Prostate gland (tissue), 2 donors: ENCODE measurements at regions not wholly inside any gene's neighbourhood (a gene's known extent, or its start where the extent isn't known, plus 50 kb on each side); places are given as distances from the start of the nearest gene placed in this dataset.

Experiments used
- DNase-seq: peaks from one replicate; pipeline ENCODE4 v3.0.0-alpha.2; 2019; ENCODE audit warnings: low spot score
- H3K27ac ChIP-seq, 2 donors: fragments of 200-600 bp; sonication (generic); 2 replicates each; pipeline ENCODE4 v1.5.1; 2017 to 2019
- H3K27me3 ChIP-seq: fragments of 200-600 bp; sonication (generic); replicated peaks from 2 replicates; pipeline ENCODE4 v1.5.1; 2019; ENCODE audit not compliant: insufficient read depth
- H3K36me3 ChIP-seq, 2 donors: fragments of 200-600 bp; sonication (generic); 1 replicate in 1 of 2; 2 replicates in 1 of 2; pipeline versions ENCODE4 v1.5.1 to v1.8.1; 2017 to 2019
- H3K4me1 ChIP-seq: fragments of 200-600 bp; sonication (generic); replicated peaks from 2 replicates; pipeline ENCODE4 v1.5.1; 2019
- H3K4me3 ChIP-seq, 2 donors: fragments of 200-600 bp; sonication (generic); 2 replicates each; pipeline ENCODE4 v1.5.1; 2017 to 2019
- H3K9me3 ChIP-seq: fragments of 200-600 bp; sonication (generic); 2 replicates; pipeline ENCODE4 v1.5.1; 2017
- POLR2A ChIP-seq: fragments of 450-650 bp; IDR thresholded peaks from one replicate; pipeline ENCODE4 v1.6.1; 2016; ENCODE audit warnings: antibody characterized with exemption, mild to moderate bottlenecking
- POLR2AphosphoS5 ChIP-seq: sonication (generic); formaldehyde crosslinking; IDR thresholded peaks from one replicate; pipeline ENCODE4 v1.6.1; 2017; ENCODE audit warnings: antibody characterized with exemption
- WGBS: methylation state at CpG from one replicate; pipeline ENCODE4 v1.1.5; 2018; 5-methylcytosine and 5-hydroxymethylcytosine counted together
- intact Hi-C: fragments of 100-400 bp; cut with DNase I; formaldehyde crosslinking; loops from one replicate; pipeline ENCODE4 v1.14.2; 2022
- TF ChIP-seq, protein P1 (sequence below), 4 experiments: fragments of 200-600 bp in 2 of 4; fragments of 450-650 bp in 2 of 4; sonication (generic) in 2 of 4; IDR thresholded peaks; 1 replicate in 3 of 4; 2 replicates in 1 of 4; pipeline ENCODE4 v1.5.1; 2016 to 2019; ENCODE audit warnings: antibody characterized with exemption in 4 of 4, mild to moderate bottlenecking in 2 of 4, moderate library complexity in 2 of 4

DNA sequence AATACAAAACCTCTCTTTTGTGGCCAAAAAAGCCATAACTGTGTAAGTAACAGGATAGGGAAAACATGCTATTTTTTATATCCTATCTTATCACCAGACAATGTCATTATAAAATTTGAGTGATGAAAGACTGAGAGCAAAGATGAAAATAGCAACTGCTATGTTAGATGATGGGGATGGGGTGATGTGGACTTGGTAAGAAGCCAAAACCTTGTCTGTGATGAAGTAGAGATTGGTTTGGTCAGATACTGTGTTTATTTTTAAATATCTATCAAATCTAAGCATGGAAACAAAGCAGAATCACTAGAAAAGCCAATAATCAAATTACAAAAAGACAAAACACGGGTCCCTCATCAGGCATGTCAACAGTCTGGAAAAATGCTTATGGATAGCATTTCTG is 631.1 kb upstream of the NR5A2 start:
- Histone ChIP-seq H3K4me3 (no peak overlapping the region), H3K4me1 (no peaks in the 10 kb centered on the region), H3K9me3 (no peaks in the 10 kb centered on the region), H3K36me3 (no peaks in the 10 kb centered on the region), H3K27me3 (no peaks in the 10 kb centered on the region), H3K27ac (no peak overlapping the region)
- WGBS, result 41% methylated on average over 1 of the region's 1 CpG
- no peak for DNase-seq
- TF ChIP-seq, protein P1, sequence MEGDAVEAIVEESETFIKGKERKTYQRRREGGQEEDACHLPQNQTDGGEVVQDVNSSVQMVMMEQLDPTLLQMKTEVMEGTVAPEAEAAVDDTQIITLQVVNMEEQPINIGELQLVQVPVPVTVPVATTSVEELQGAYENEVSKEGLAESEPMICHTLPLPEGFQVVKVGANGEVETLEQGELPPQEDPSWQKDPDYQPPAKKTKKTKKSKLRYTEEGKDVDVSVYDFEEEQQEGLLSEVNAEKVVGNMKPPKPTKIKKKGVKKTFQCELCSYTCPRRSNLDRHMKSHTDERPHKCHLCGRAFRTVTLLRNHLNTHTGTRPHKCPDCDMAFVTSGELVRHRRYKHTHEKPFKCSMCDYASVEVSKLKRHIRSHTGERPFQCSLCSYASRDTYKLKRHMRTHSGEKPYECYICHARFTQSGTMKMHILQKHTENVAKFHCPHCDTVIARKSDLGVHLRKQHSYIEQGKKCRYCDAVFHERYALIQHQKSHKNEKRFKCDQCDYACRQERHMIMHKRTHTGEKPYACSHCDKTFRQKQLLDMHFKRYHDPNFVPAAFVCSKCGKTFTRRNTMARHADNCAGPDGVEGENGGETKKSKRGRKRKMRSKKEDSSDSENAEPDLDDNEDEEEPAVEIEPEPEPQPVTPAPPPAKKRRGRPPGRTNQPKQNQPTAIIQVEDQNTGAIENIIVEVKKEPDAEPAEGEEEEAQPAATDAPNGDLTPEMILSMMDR (IDR thresholded peaks at IDR 0.05), result no peak
- no peak for TF ChIP-seq POLR2A
- no peak for TF ChIP-seq POLR2AphosphoS5
- intact Hi-C loops, result no loop called here

DNA sequence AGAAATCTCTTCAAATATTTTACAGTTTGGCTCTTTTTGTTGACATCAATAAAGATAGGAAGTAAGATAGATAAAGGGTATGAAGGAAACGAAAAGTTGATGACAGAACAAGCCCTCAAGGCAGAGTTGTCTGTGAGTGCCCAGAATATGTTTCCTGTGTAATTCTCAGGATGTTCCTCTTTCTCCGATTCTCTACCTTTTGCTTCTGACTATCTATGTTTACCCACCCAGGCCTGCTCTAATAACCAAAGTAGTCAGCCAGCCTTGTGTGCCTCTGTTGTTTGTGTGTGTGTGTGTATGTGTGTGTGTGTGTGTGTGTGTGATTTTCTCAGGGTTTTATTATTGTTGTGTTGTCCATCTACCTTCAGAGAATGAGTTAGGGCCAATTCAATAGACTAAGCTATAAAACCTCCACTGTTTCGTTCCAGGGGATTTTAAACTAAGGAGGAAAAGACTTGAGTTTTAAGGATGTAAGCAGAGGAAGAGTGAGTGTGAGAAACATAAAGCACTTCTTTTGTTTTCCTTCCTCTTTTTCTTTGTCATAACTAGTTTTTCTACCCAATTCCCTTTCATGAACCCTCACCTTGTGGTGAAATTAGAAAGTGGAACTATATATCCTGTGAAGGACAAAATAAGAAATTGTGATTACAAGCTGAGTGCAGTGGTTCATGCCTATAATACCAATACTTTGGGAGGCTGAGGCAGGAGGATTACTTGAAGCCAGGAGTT is 627.4 kb upstream of the NR5A2 start:
- DNase-seq, result no peak
- Histone ChIP-seq H3K36me3 (no peaks in the 10 kb centered on the region), H3K27ac (no peak overlapping the region), H3K4me1 (no peaks in the 10 kb centered on the region), H3K27me3 (no peaks in the 10 kb centered on the region), H3K4me3 (no peak overlapping the region), H3K9me3 (no peaks in the 10 kb centered on the region)
- WGBS, result 32% methylated on average over 3 of the region's 3 CpGs
- intact Hi-C loops, result no loop called here
- no peak for TF ChIP-seq POLR2A
- TF ChIP-seq, protein P1 (IDR thresholded peaks at IDR 0.05), result no peak
- TF ChIP-seq POLR2AphosphoS5, result no peak

DNA sequence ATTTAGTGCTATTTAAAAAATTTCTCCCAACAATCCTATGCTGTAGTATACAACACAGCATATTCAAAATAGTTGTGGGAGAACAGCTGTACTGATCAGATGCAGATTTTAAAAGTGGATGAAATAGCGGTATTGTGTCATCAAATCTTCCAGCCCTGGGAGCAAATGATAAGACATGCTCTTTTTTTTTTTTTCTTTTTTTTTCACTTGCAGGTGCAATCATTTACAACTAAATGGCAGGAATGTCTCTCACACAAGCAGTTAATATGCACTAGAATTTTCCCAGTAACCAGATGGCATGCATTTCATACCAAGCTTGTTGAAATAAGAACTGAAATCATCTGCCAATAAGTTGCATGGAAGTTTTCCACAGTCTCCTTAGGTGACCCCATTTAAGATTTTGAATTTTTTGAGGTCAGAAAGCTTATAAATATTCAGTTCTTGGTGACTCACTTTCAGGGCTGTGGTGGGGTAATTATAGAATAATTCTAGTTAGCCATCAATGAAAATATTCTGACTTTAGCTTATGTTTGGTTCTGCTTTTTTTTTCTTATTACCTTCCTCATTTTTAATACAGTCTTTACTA is 623.9 kb upstream of the NR5A2 start:
- no peak overlapping the region for H3K27ac ChIP-seq
- 82% methylated on average over 1 of the region's 1 CpG for WGBS
- no peaks in the 10 kb centered on the region for H3K4me1 ChIP-seq
- H3K9me3 ChIP-seq, result no peaks in the 10 kb centered on the region
- no peak for DNase-seq
- H3K4me3 ChIP-seq, result no peak overlapping the region
- no peaks in the 10 kb centered on the region for H3K36me3 ChIP-seq
- TF ChIP-seq POLR2AphosphoS5, result no peak
- TF ChIP-seq, protein P1 (IDR thresholded peaks at IDR 0.05), result no peak
- TF ChIP-seq POLR2A, result no peak
- intact Hi-C loops, result no loop called here
- H3K27me3 ChIP-seq, result no peaks in the 10 kb centered on the region

DNA sequence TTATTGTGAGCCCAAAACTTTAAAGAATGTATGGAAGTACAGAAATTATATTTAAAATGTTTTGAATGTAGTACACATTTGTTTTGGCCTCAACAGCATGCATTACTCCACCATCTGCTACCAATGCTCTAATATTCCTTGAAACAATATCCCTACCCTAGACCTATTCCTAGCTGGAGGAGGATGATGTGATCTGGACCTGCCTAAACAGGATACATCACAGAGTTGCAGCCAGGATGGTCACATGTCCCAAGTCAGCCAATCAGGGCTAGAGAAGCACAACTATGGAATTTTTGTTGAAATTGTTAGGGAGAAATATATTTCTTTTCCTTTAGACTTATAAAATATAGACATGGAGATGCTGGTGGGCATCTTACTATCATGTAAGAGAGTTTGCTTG is 623.3 kb upstream of the NR5A2 start:
- TF ChIP-seq POLR2AphosphoS5 (no peak), POLR2A (no peak)
- TF ChIP-seq, protein P1 (IDR thresholded peaks at IDR 0.05), result no peak
- Histone ChIP-seq H3K4me3 (no peak overlapping the region), H3K36me3 (no peaks in the 10 kb centered on the region), H3K9me3 (no peaks in the 10 kb centered on the region), H3K27me3 (no peaks in the 10 kb centered on the region), H3K27ac (no peak overlapping the region), H3K4me1 (no peaks in the 10 kb centered on the region)
- intact Hi-C loops, result no loop called here
- no peak for DNase-seq

DNA sequence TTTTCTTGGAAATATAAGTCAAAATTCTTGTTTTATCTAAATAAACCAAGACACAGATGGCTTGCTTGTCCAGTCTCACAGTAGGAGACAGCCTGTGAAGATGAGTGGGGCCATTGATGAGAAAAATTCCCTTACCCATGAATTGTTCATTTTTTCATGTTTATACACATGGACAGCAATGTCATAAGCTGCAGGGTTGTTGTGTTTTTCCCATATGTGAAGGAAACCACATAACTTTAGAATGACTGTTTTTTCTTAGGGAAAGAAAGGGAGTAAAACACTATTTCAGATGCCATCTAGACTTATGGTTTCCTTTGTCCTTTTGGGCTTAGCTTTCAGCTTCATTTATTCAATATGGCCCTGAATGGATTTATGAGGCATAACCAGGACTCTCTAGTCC is 622.5 kb upstream of the NR5A2 start:
- TF ChIP-seq, protein P1 (IDR thresholded peaks at IDR 0.05), result no peak
- no peak for TF ChIP-seq POLR2AphosphoS5
- TF ChIP-seq POLR2A, result no peak
- Histone ChIP-seq H3K36me3 (no peaks in the 10 kb centered on the region), H3K9me3 (no peaks in the 10 kb centered on the region), H3K4me1 (no peaks in the 10 kb centered on the region), H3K4me3 (no peak overlapping the region), H3K27me3 (no peaks in the 10 kb centered on the region), H3K27ac (no peak overlapping the region)
- no peak for DNase-seq
- intact Hi-C loops, result no loop called here
